ENCODE measurements at regions not wholly inside any gene's neighbourhood (a gene's known extent, or its start where the extent isn't known, plus 50 kb on each side); places are given as distances from the start of the nearest gene placed in this dataset.

GRCh38 chr2:216915557-216916150 is 55.8 kb upstream of the TNP1 start:
- Histone ChIP-seq H3K4me1 (ENCODE audit: insufficient read depth, low read length) (peaks cover 17% of the 10 kb centered on the region), H3K79me2 (ENCODE audit: insufficient read depth, low read length) (no peaks in the 10 kb centered on the region), H3K9me3 (ENCODE audit: insufficient read depth, low read depth, low read length) (no peaks in the 10 kb centered on the region), H3K4me2 (ENCODE audit: low read length) (no peak overlapping the region), H3K27ac (ENCODE audit: low read depth, low read length) (no peak overlapping the region), H3K9ac (ENCODE audit: low read length) (no peak overlapping the region), H3K36me3 (ENCODE audit: insufficient read depth, low read length) (no peaks in the 10 kb centered on the region), H4K20me1 (ENCODE audit: insufficient read depth, low read length) (no peaks in the 10 kb centered on the region), H3K27me3 (ENCODE audit: insufficient read depth, low read length) (no peaks in the 10 kb centered on the region), H3K4me3 (ENCODE audit: insufficient read depth, low read depth, low read length) (no peak overlapping the region), H2AFZ (ENCODE audit: low read depth, low read length) (no peak overlapping the region)
- H3K4me3 Mint-ChIP-seq (ENCODE audit: unreplicated experiment): no peak overlapping the region
- TF ChIP-seq EZH2 (IDR thresholded peaks at IDR 0.05; ENCODE audit: insufficient read depth, low read length): no peak
- no peak for TF ChIP-seq CTCF (IDR thresholded peaks at IDR 0.05; ENCODE audit: insufficient read depth, low read depth, low read length)
- H3K4me1 Mint-ChIP-seq (ENCODE audit: low read depth, unreplicated experiment): peaks cover 10% of the 10 kb centered on the region
- DNase-seq (ENCODE audit: low read depth) (no peak), FAIRE-seq (no peak)
- peaks cover 8% of the 10 kb centered on the region for H3K9me3 Mint-ChIP-seq (ENCODE audit: unreplicated experiment)
- H3K27me3 Mint-ChIP-seq (ENCODE audit: low read depth, unreplicated experiment): peaks cover 25% of the 10 kb centered on the region
- H3K36me3 Mint-ChIP-seq (ENCODE audit: low read depth, unreplicated experiment): no peaks in the 10 kb centered on the region
- H3K27ac Mint-ChIP-seq (ENCODE audit: unreplicated experiment): no peak overlapping the region

- Histone ChIP-seq H3K4me1 (ENCODE audit: insufficient read depth, low read length) (peaks cover 14% of the 10 kb centered on the region), H3K4me2 (ENCODE audit: low read length) (no peak overlapping the region), H3K4me3 (ENCODE audit: insufficient read depth, low read depth, low read length) (no peak overlapping the region), H3K36me3 (ENCODE audit: insufficient read depth, low read length) (no peaks in the 10 kb centered on the region), H4K20me1 (ENCODE audit: insufficient read depth, low read length) (no peaks in the 10 kb centered on the region), H3K27ac (ENCODE audit: low read depth, low read length) (no peak overlapping the region), H3K9ac (ENCODE audit: low read length) (no peak overlapping the region), H3K9me3 (ENCODE audit: insufficient read depth, low read depth, low read length) (no peaks in the 10 kb centered on the region), H3K79me2 (ENCODE audit: insufficient read depth, low read length) (no peaks in the 10 kb centered on the region), H2AFZ (ENCODE audit: low read depth, low read length) (no peak overlapping the region), H3K27me3 (ENCODE audit: insufficient read depth, low read length) (no peaks in the 10 kb centered on the region)
- DNase-seq (ENCODE audit: low read depth): no peak
- no peak for FAIRE-seq
- no peak overlapping the region for H3K27ac Mint-ChIP-seq (ENCODE audit: unreplicated experiment)
- H3K4me1 Mint-ChIP-seq (ENCODE audit: low read depth, unreplicated experiment): peaks cover 10% of the 10 kb centered on the region
- H3K27me3 Mint-ChIP-seq (ENCODE audit: low read depth, unreplicated experiment): peaks cover 24% of the 10 kb centered on the region
- TF ChIP-seq CTCF (IDR thresholded peaks at IDR 0.05; ENCODE audit: insufficient read depth, low read depth, low read length) (no peak), EZH2 (IDR thresholded peaks at IDR 0.05; ENCODE audit: insufficient read depth, low read length) (no peak)
- no peaks in the 10 kb centered on the region for H3K36me3 Mint-ChIP-seq (ENCODE audit: low read depth, unreplicated experiment)
- peaks cover 11% of the 10 kb centered on the region for H3K9me3 Mint-ChIP-seq (ENCODE audit: unreplicated experiment)
- no peak overlapping the region for H3K4me3 Mint-ChIP-seq (ENCODE audit: unreplicated experiment)
Measured at GRCh38 chr2:216914491-216914890, 54.6 kb upstream of the TNP1 start.

- Histone ChIP-seq H2AFZ (ENCODE audit: low read depth, low read length) (no peak overlapping the region), H3K4me2 (ENCODE audit: low read length) (no peak overlapping the region), H3K27me3 (ENCODE audit: insufficient read depth, low read length) (no peaks in the 10 kb centered on the region), H3K79me2 (ENCODE audit: insufficient read depth, low read length) (no peaks in the 10 kb centered on the region), H3K4me3 (ENCODE audit: insufficient read depth, low read depth, low read length) (no peak overlapping the region), H3K36me3 (ENCODE audit: insufficient read depth, low read length) (no peaks in the 10 kb centered on the region), H4K20me1 (ENCODE audit: insufficient read depth, low read length) (no peaks in the 10 kb centered on the region), H3K9me3 (ENCODE audit: insufficient read depth, low read depth, low read length) (no peaks in the 10 kb centered on the region), H3K9ac (ENCODE audit: low read length) (no peak overlapping the region), H3K4me1 (ENCODE audit: insufficient read depth, low read length) (no peaks in the 10 kb centered on the region), H3K27ac (ENCODE audit: low read depth, low read length) (no peak overlapping the region)
- Mint-ChIP-seq H3K9me3 (ENCODE audit: unreplicated experiment) (peaks cover 8% of the 10 kb centered on the region), H3K27ac (ENCODE audit: unreplicated experiment) (no peak overlapping the region), H3K36me3 (ENCODE audit: low read depth, unreplicated experiment) (no peaks in the 10 kb centered on the region), H3K4me3 (ENCODE audit: unreplicated experiment) (no peak overlapping the region), H3K4me1 (ENCODE audit: low read depth, unreplicated experiment) (peaks cover 5% of the 10 kb centered on the region), H3K27me3 (ENCODE audit: low read depth, unreplicated experiment) (peaks cover 24% of the 10 kb centered on the region)
- TF ChIP-seq CTCF (IDR thresholded peaks at IDR 0.05; ENCODE audit: insufficient read depth, low read depth, low read length): no peak
- no peak for TF ChIP-seq EZH2 (IDR thresholded peaks at IDR 0.05; ENCODE audit: insufficient read depth, low read length)
- FAIRE-seq (no peak), DNase-seq (ENCODE audit: low read depth) (peak; percentile 6)
Measured at GRCh38 chr2:216911886-216912285, 52.0 kb upstream of the TNP1 start.
